Left renal cortex interstitium (tissue), 4 donors: ENCODE measurements at regions not wholly inside any gene's neighbourhood (a gene's known extent, or its start where the extent isn't known, plus 50 kb on each side); places are given as distances from the start of the nearest gene placed in this dataset.
A peak's percentile ranks its signal among the peaks of the same experiment; 100 is the strongest.
"Not testable (repeated sequence)": the region's sequence is repeated elsewhere in the genome, so short reads cannot be mapped to it uniquely, and the experiment has no call there.

Experiments
- DNase-seq, 4 donors: peaks; one replicate each; pipeline ENCODE4 v3.0.0-alpha.2; 2013; ENCODE audit warnings: low read depth in 4 of 4, low spot score in 2 of 4, missing footprints in 1 of 4

DNA sequence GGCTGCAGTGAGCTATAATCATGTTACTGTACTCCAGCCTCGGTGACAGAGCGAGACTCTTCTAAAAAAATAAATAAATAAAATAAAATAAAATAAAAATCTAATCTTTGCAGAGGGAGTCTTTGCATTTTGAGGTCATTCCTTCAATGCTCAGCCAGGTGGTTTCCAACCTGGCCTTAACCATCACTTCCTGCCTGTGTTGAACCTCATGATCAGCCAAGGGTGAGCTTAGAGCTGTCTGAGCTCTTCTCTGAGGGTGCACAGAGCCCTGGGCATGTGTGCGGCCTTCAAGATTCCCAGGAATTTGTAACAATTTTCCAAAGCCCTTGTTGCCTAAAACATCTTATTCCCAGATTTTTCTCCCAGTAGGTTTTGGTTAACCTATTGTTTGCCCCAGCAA, 94.3 kb downstream of the KCNJ12 start:
- not testable (repeated sequence) for DNase-seq

DNA sequence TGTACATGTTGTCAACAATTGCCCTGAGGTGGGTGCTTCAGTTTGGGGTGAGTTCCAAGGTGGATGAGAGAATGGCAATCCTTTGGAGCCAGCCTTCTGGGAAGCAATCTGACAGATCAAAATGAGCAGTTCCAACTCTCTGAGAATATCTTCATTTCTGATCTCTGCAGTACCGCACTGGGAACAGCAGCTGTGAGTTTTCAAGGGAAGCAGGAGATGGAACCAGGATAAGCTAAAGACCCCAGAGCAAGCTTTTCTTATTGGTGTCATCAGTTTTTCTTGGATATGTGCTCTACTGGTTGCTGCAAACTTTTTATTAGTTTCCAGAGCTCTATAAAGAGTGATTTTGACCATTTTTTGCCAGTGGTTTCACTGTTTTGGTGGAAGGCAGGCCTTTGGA, 94.7 kb downstream of the KCNJ12 start:
- no peak for DNase-seq

DNA sequence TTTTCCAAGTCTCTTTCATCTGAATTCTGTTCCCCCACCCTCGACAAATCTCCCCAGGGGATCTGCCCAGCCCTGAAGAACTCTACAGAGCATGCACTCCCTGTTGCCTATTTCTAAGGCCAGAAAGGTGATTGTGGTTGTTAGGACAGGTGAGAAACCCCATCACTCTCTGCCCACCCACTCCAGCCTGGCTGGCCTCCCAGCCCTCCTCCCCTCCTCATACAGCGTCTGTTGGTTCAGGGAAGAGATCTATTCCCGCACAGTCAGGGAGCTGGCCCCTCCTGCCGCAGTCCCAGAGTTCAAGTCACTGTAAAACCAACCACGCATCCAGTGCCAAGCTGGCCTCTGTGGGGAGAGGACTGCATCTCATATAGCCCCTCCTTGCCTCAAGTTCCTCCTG, 98.7 kb downstream of the KCNJ12 start:
- no peak for DNase-seq

DNA sequence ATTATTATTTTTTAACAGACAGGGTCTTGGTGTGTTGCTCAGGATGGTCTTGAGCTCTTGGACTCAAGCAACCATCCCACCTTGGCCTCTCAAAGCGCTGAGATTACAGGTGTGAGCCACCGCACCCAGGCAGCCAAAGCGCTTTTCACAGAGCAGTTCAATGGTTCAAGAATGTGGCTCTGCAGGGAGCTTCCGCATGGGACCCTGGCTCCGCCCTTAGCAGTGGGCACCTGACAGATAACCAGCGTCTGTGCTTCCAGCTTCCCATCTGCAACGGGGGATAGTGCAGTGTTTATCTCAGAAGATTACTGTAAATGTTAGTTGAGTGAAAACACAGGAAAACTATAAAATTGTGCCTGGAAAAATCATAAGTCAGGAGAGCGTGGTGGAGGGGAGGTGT, 99.4 kb downstream of the KCNJ12 start:
- no peak for DNase-seq

- no peak for DNase-seq
Observed at GRCh38 chr17:21476867-21477266, 100.7 kb downstream of the KCNJ12 start.

GRCh38 chr17:21482189-21482865, 106.2 kb downstream of the KCNJ12 start:
- no peak for DNase-seq

DNA sequence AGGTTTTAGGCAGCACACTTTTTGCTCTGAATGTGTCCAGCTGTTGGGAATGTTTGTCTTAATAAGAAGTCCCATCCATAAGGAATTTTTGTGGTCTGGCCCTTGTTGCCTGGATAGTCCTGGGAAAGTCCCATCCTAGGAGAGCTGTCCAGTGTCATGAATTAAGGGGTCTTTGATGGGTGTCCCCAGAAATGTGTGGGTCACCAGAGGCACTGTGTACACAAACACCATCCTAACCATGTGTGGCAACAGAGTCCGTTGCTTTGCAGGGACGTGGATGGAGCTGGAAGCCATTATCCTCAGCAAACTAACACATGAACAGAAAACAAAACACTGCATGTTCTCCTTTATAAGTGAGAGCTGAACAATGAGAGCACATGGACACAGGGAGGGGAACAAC, 111.9 kb downstream of the KCNJ12 start:
- not testable (repeated sequence) for DNase-seq

GRCh38 chr17:21493993-21494392, 117.8 kb downstream of the KCNJ12 start:
- DNase-seq: no peak

- no peak for DNase-seq
Observed at GRCh38 chr17:21495281-21495680, 119.1 kb downstream of the KCNJ12 start.

- no peak for DNase-seq
Observed at GRCh38 chr17:21500064-21500463, 123.9 kb downstream of the KCNJ12 start.

DNA sequence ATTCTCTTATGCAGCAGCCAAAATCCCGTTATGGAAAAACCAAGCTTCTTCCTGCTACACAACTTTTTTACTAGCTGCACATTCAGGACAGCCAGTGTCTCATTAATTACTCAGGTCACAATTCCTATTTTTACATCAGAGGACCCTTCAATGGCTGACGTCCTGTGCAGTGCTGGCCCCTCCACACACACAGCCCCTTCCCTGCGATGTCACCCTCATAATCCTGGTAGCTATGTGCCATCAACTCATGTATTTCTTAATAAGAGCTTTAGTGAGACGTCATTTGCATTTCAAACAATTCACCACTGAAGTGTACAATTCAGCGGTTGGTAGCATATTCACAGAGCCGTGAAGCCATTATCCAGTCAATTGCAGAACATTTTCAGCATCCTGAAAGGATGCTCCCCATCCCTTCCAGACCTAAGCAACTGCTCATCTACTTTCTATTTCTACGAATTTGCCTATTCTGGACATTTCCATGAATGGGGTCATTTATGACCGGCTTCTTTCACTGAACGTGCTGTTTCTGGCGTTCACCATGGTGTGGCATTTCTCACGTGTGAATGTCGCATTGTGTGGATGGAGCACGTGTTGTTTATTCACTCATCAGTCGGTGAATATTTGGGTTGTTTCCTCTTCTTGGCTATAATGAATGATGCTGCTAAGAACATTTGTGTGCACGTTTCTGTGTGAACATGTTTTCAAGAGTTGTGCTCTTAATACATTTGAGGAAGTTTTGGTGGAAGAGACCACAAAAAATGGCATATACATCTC, 126.0 kb downstream of the KCNJ12 start:
- DNase-seq: not testable (repeated sequence)

DNA sequence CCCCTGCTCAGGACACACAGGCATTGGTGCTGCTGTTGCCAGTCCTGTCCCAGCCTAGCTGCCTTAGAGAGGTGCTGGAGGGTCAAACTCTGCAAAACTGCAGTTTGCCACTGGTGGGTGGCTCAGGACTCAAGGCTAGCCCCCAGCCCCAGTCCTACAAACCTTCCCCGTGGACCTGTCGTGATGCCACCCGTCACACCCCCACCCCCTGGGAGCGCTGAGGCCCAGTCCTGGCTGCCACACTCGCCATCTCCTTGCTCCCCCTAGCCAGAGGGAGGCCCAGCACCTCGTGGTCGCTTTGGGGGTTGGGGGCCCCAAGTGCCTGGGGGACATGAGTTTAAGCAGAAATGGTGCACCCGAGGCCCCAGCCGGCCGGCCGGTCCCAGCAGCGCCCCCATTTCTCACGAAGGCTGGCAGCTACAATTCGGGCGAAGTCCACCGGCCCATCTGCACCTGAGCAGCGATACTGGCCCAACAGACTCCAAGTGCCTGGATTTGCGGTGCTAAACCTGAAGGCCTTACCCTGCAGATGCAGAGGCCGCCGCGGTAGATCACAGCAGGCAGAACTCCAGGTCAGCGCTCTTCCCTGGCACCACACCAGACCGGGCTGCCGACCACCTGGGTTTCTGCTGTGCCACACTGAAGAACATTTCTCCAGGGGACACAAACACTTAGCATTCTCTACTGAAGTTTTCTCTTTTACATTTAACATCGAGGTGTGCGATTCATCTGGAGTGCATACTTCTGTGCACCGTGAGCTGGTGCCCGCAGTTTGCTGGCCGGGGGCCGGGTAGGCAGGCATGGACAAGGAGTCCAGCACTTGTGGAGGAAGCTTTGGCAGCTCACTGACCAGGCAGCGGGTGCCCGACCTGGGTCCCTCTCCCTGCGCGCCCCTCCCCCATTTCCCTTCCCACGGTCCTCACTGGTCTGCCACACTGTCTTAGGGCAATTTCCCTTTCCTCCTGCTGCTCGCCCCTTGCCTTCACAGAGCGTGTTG, 130.0 kb downstream of the KCNJ12 start:
- DNase-seq: no peak

DNA sequence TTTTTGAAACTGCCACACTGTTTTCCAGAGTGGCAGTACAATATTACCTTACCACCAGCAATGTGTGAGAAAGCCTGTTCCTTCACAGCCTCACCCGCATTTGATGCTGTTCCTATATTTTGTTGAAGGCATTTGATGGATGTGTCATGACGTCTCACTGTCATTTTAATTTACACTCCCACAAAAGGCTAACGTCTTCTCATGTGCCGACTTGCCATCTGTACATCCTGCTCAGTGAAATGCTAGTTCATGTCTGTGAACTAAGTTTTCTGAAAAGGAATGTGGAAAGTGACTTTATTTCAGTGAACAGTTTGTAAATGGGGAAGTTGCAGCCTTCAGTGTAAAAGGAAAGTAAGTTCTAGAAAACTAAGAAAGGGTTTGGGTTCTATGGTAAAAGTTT, 131.6 kb downstream of the KCNJ12 start:
- not testable (repeated sequence) for DNase-seq

DNA sequence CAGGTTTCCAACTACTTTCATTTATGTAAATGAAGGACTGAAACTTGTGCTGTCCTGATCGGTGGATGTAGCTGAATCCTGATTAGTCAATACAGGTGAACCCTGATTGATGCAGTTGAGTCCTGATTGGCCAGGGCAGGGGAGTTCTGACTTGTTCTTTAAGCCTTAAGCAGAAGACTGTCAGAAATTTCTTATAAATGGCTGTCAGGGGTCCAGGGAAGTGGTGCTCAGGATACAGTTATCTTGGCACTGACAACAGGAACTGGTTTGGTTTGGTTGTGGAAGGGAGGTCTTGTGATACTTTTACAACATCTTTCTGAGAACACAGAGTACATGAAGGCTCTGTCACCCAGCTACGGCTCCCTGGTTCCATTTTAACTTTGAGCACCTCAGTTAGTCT, 132.1 kb downstream of the KCNJ12 start:
- no peak for DNase-seq

GRCh38 chr17:21509356-21509755, 133.2 kb downstream of the KCNJ12 start:
- DNase-seq: not testable (repeated sequence)

DNA sequence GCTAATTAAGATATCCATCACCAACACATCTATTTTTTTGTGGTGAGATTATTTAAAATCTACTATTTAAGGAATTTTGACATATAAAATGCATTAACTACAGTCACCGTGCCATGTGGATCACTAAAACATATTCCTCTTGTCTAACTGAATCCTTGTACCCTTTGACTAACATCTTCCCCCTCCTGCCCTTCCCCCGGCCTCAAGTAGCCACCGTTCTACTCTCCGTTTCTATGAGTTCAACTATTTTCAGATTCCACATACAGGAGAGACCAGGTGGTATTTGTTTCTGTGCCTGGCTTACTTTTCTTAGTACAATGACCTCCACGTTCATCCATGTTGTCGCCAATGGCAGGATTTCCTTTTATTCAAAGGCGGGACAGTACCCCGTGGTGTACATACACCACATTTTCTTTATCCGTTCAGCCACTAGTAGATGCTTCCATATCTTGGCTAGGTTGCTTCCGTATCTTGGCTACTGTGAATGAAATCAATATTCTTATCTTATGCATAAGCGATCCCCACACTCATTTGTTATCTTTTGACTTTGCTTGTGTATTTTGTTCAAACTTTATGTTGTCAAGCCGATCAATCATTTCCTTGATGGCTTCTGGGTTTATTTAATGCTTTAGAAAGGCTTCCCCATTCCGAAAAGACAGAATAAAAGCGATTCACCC, 134.7 kb downstream of the KCNJ12 start:
- peak in 1 of 4 donors; percentile 13 for DNase-seq

DNA sequence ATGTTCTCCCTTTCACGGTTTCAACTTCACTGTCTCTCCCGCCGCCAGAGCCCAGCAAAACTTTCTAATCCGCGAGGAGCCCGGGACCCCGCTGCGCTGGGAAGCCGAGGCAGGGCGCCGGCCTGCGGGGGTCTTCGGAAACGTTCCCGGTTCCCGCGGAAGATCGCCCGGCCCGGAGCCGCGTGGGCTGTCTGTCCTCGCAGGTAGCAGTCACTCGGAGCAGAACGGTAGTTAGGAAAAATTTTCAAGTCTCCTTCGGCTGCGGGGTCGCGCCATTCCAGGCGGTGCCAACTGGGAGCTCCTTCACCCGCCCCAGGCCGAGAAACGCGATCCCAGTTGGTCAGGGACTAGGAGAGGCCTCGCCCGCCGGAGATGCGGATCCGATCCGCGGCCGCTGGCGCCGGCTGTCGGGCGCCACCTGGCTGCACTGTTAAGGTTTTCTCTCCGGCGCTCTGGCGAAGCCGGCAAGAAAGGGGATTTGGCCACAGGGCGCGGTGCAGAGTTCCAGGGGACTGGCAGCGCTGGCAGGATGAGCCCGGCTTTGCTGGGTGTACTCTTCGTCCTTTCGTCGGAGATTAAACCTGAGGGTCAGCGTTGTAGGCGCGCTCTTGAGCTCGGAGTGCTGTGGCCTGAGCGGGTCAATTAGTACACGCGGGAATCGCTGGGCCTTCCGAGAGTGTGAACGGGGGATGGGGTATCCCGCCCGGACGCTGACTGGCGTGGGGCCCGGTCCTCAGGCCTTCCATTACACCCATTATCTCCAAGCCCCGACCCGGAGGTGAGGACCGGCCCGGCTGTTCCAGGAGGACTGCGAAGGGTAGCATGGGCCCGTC, 135.4 kb downstream of the KCNJ12 start:
- DNase-seq: peak; percentile 64 to 82 (median 72)

DNA sequence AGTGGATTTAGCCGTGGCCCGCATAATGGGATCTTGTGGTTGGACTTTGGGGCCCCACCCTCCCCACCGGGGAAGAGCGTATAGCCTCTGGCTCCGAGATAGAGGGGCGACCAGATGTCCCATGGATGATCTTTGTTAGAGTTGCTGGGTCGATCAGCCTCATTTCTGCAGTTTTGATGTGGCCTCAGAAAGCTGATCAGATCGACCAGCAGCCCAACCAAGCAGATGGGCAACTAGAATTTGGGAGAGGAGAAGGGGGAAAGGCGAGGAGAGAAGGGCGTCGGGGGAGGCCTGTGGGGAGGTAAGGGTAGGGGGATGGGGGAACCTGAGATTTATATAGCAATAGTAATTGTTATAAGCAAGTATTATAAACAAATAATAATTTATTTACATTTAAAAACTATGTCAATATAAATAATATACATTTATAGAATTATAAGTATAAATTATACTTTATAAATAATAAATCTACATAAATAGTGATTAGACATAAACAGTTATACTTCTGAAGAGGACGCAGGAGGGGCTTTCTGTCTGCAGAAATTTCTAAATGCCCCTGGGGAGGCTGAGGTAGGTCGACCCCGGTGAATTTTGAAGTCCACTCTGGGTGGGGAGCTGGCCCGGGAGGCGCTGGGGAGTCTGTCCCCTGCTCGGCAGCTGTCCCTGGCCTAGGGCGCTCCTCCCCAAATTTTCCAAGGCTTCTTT, 136.3 kb downstream of the KCNJ12 start:
- DNase-seq: no peak

DNA sequence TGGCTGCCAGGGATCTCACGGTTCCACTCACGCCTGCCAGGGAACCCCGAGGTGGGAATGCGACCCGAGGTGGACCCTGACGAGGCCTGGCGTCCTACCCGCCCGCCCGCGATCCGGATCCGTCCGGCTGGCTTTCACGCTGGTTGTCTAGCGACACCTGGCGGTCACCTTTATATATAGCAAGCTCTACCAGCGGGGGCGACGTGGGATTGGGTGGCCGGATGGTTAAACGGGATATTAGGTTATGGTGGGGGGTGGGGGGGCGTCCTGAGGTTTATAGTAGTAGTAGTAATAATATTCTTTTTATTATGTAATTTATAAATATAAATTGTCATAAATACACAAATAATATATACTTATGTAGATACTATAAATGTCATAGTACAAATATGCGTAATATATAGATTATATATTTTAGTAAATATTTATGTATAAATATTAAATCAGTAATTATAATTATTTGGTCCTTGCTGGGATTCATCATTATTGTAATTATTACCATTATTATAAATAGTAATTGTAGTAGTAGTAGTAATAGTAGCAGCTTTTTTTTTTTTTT, 136.9 kb downstream of the KCNJ12 start:
- DNase-seq: peak; percentile 34 to 64 (median 62)
